Putamen (tissue), 1 donor: ENCODE measurements at regions not wholly inside any gene's neighbourhood (a gene's known extent, or its start where the extent isn't known, plus 50 kb on each side); places are given as distances from the start of the nearest gene placed in this dataset.
A peak's percentile ranks its signal among the peaks of the same experiment; 100 is the strongest.
"Not testable (repeated sequence)": the region's sequence is repeated elsewhere in the genome, so short reads cannot be mapped to it uniquely, and the experiment has no call there.

Source experiments
- DNase-seq: peaks from one replicate; pipeline ENCODE4 v3.0.0-alpha.2; 2016; ENCODE audit warnings: low spot score

- DNase-seq = no peak
These were observed 128.1 kb upstream of the PTPRZ1 start for GRCh38 chr7:121744877-121745276.

- DNase-seq = no peak
These were observed 128.6 kb upstream of the PTPRZ1 start for GRCh38 chr7:121744319-121744718.

- no peak for DNase-seq
These were observed 131.1 kb upstream of the PTPRZ1 start for GRCh38 chr7:121741896-121742295.

GRCh38 chr7:121739465-121739864 is 133.5 kb upstream of the PTPRZ1 start:
- DNase-seq = no peak

GRCh38 chr7:121730869-121731268 is 142.1 kb upstream of the PTPRZ1 start:
- no peak for DNase-seq

- no peak for DNase-seq
These were observed 158.2 kb upstream of the PTPRZ1 start for GRCh38 chr7:121714559-121715303.

GRCh38 chr7:121712961-121713360 is 160.0 kb upstream of the PTPRZ1 start:
- DNase-seq = not testable (repeated sequence)

- DNase-seq = no peak
These were observed 175.1 kb upstream of the PTPRZ1 start for GRCh38 chr7:121697731-121698316.

- no peak for DNase-seq
These were observed 176.0 kb upstream of the PTPRZ1 start for GRCh38 chr7:121696954-121697353.

- no peak for DNase-seq
These were observed 183.2 kb upstream of the PTPRZ1 start for GRCh38 chr7:121689749-121690148.

- DNase-seq = no peak
These were observed 191.3 kb upstream of the PTPRZ1 start for GRCh38 chr7:121681700-121682099.

GRCh38 chr7:121676168-121676567 is 196.8 kb upstream of the PTPRZ1 start:
- DNase-seq = no peak

- not testable (repeated sequence) for DNase-seq
These were observed 198.5 kb upstream of the PTPRZ1 start for GRCh38 chr7:121674455-121674854.

GRCh38 chr7:121669144-121669543 is 203.8 kb upstream of the PTPRZ1 start:
- no peak for DNase-seq

GRCh38 chr7:121666306-121666705 is 206.7 kb upstream of the PTPRZ1 start:
- DNase-seq = no peak

GRCh38 chr7:121643320-121643719 is 229.6 kb upstream of the PTPRZ1 start:
- no peak for DNase-seq

GRCh38 chr7:121639705-121640104 is 233.3 kb upstream of the PTPRZ1 start:
- no peak for DNase-seq

GRCh38 chr7:121638286-121638685 is 234.7 kb upstream of the PTPRZ1 start:
- DNase-seq = no peak

- DNase-seq = no peak
These were observed 238.2 kb upstream of the FAM3C start for GRCh38 chr7:121634356-121634755.

- DNase-seq = no peak
These were observed 237.1 kb upstream of the FAM3C start for GRCh38 chr7:121633186-121633585.

- peak; percentile 33 for DNase-seq
These were observed 228.8 kb upstream of the FAM3C start for GRCh38 chr7:121624958-121625357.

GRCh38 chr7:121623130-121623872 is 227.2 kb upstream of the FAM3C start:
- DNase-seq = no peak

GRCh38 chr7:121621937-121622336 is 225.8 kb upstream of the FAM3C start:
- DNase-seq = no peak
